ENCODE measurements at regions not wholly inside any gene's neighbourhood (a gene's known extent, or its start where the extent isn't known, plus 50 kb on each side); places are given as distances from the start of the nearest gene placed in this dataset.

- no peak for DNase-seq
These were observed 199.0 kb downstream of the PTEN start for GRCh38 chr10:88062385-88062784.

- no peak for DNase-seq
These were observed 199.5 kb downstream of the PTEN start for GRCh38 chr10:88062798-88063472.

- DNase-seq = no peak
These were observed 200.6 kb downstream of the PTEN start for GRCh38 chr10:88063861-88064557.

- peak; percentile 58 for DNase-seq
These were observed 201.4 kb downstream of the PTEN start for GRCh38 chr10:88064608-88065382.

- DNase-seq = no peak
These were observed 202.1 kb downstream of the PTEN start for GRCh38 chr10:88065383-88066049.

- no peak for DNase-seq
These were observed 202.9 kb downstream of the PTEN start for GRCh38 chr10:88066319-88066718.

- DNase-seq = peak; percentile 47
These were observed 203.5 kb downstream of the PTEN start for GRCh38 chr10:88066876-88067275.

GRCh38 chr10:88067737-88068136 lies 204.3 kb downstream of the PTEN start:
- DNase-seq = no peak

- DNase-seq = no peak
These were observed 205.9 kb downstream of the PTEN start for GRCh38 chr10:88069338-88069737.

- DNase-seq = no peak
These were observed 206.9 kb downstream of the PTEN start for GRCh38 chr10:88070080-88070880.

GRCh38 chr10:88071879-88072278 lies 208.5 kb downstream of the PTEN start:
- no peak for DNase-seq

GRCh38 chr10:88073682-88074081 lies 210.3 kb downstream of the PTEN start:
- no peak for DNase-seq

- no peak for DNase-seq
These were observed 211.5 kb downstream of the PTEN start for GRCh38 chr10:88074971-88075370.

GRCh38 chr10:88076027-88076880 lies 212.8 kb downstream of the PTEN start:
- DNase-seq = no peak

- DNase-seq = no peak
These were observed 214.6 kb downstream of the PTEN start for GRCh38 chr10:88077977-88078376.

- no peak for DNase-seq
These were observed 216.8 kb downstream of the PTEN start for GRCh38 chr10:88080213-88080612.

- DNase-seq = no peak
These were observed 218.1 kb downstream of the PTEN start for GRCh38 chr10:88081457-88082054.

- DNase-seq = no peak
These were observed 219.0 kb downstream of the PTEN start for GRCh38 chr10:88082391-88082790.

- DNase-seq = no peak
These were observed 219.6 kb downstream of the PTEN start for GRCh38 chr10:88082806-88083596.

- DNase-seq = no peak
These were observed 220.2 kb downstream of the PTEN start for GRCh38 chr10:88083597-88083989.

All from CD4-positive, alpha-beta T cell treated with Interleukin-15 for 1 hour (primary cell).